ENCODE measurements at regions not wholly inside any gene's neighbourhood (a gene's known extent, or its start where the extent isn't known, plus 50 kb on each side); places are given as distances from the start of the nearest gene placed in this dataset.

DNA sequence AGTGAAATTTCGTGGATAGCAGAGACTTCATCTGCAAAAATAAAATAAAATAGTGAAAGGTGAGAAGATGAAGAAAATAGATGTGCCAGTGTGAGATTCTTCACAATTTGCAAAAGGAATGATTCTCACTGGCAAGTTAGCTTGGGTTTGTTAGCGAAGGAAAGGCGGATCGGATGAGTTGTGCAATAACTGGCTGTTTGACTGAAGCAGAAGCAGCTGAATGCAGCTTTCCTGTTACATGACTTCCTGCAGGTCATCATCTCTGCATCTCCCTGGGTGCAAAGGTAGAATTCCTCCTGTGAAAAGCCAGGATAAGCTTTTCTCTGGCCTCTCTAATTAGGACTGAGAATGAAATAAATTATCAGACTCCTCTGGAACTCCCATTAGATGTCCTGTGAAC lies 263.1 kb upstream of the CHRM3 start:
- Histone ChIP-seq H2BK120ac (ENCODE audit: low read depth, low read length, poor library complexity, severe bottlenecking) (no peak overlapping the region), H3K18ac (ENCODE audit: insufficient read length, low read depth, low read length) (no peak overlapping the region), H3K4me1 (ENCODE audit: insufficient read depth, low read length) (peaks cover 18% of the 10 kb centered on the region), H3K79me2 (ENCODE audit: insufficient read depth, low read length) (no peaks in the 10 kb centered on the region), H3K9me3 (ENCODE audit: control insufficient read depth, low read depth, low read length) (no peaks in the 10 kb centered on the region), H2BK20ac (ENCODE audit: low read depth, low read length, poor library complexity, severe bottlenecking) (no peak overlapping the region), H2BK12ac (ENCODE audit: insufficient read length, low read depth, low read length) (no peak overlapping the region), H3K79me1 (ENCODE audit: insufficient read depth, low read depth, low read length, poor library complexity, severe bottlenecking) (no peaks in the 10 kb centered on the region), H3K23me2 (ENCODE audit: insufficient read length, low read depth, low read length, poor library complexity, severe bottlenecking) (no peaks in the 10 kb centered on the region), H3K23ac (ENCODE audit: insufficient read length, low read depth, low read length) (no peak overlapping the region), H2BK15ac (ENCODE audit: low read depth, low read length) (no peak overlapping the region), H2AK5ac (ENCODE audit: insufficient read length, low read length) (no peak overlapping the region), H3T11ph (ENCODE audit: low read length) (no peak overlapping the region), H3K4me2 (ENCODE audit: insufficient read depth, insufficient read length, low read length) (no peak overlapping the region), H3K14ac (ENCODE audit: insufficient read depth, low read length) (no peak overlapping the region), H2AFZ (ENCODE audit: low read length) (no peak overlapping the region), H4K91ac (ENCODE audit: insufficient read length, low read depth, low read length) (no peak overlapping the region), H4K8ac (replicated peaks; ENCODE audit: insufficient read length, low read depth, low read length) (no peak overlapping the region), H4K20me1 (ENCODE audit: control insufficient read depth, insufficient read depth, insufficient read length) (no peaks in the 10 kb centered on the region), H3K27ac (ENCODE audit: insufficient read length, low read depth, low read length) (no peak overlapping the region), H2BK5ac (ENCODE audit: insufficient read length, low read length) (no peak overlapping the region), H3K4ac (ENCODE audit: low read depth, low read length) (no peak overlapping the region), H3K9ac (ENCODE audit: extremely low read depth, insufficient read length, low read length) (no peak overlapping the region), H3K27me3 (ENCODE audit: insufficient read depth, low read length) (no peaks in the 10 kb centered on the region), H4K5ac (ENCODE audit: insufficient read length, low read depth, low read length) (no peak overlapping the region), H3K56ac (ENCODE audit: insufficient read length, low read depth, low read length) (no peak overlapping the region)
- WGBS (ENCODE audit: extremely low coverage, insufficient read length, low lambda C conversion rate) = no CpG with 5 or more reads among the region's 4 CpGs
- TF ChIP-seq, protein P1, sequence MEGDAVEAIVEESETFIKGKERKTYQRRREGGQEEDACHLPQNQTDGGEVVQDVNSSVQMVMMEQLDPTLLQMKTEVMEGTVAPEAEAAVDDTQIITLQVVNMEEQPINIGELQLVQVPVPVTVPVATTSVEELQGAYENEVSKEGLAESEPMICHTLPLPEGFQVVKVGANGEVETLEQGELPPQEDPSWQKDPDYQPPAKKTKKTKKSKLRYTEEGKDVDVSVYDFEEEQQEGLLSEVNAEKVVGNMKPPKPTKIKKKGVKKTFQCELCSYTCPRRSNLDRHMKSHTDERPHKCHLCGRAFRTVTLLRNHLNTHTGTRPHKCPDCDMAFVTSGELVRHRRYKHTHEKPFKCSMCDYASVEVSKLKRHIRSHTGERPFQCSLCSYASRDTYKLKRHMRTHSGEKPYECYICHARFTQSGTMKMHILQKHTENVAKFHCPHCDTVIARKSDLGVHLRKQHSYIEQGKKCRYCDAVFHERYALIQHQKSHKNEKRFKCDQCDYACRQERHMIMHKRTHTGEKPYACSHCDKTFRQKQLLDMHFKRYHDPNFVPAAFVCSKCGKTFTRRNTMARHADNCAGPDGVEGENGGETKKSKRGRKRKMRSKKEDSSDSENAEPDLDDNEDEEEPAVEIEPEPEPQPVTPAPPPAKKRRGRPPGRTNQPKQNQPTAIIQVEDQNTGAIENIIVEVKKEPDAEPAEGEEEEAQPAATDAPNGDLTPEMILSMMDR (conservative IDR thresholded peaks at IDR 0.05) = no peak
- Mint-ChIP-seq H3K27ac (peak overlapping the region in 2 of 3 experiments; percentile 46 to 93; a peak in 4 of 7 replicates), H3K27me3 (ENCODE audit: low read depth) (no peaks in the 10 kb centered on the region), H3K36me3 (ENCODE audit: insufficient read depth in 1 of 3, low read depth in 3 of 3) (0 out of 7 replicates have a peak, but pooled peaks cover 0 to 7% (median 1%) of the 10 kb centered on the region in 3 experiments), H3K4me3 (no peak overlapping the region), H3K4me1 (peaks cover 52 to 54% of the 10 kb centered on the region in 2 experiments), H3K9me3 (peaks cover 0 to 2% of the 10 kb centered on the region in 2 experiments; a peak in 1 of 5 replicates)
- DNase-seq = no peak
